Upper lobe of left lung (tissue), 6 donors: ENCODE measurements at regions not wholly inside any gene's neighbourhood (a gene's known extent, or its start where the extent isn't known, plus 50 kb on each side); places are given as distances from the start of the nearest gene placed in this dataset.

Experiments
- ATAC-seq, 2 donors: fragments of 200-7000 bp; cut with Tn5 transposase; one replicate each; pipeline ENCODE4 v1.9.1; 2022; ENCODE audit warnings: mild to moderate bottlenecking in 2 of 2, moderate library complexity in 2 of 2; ENCODE audit not compliant: low FRiP score in 2 of 2
- DNase-seq, 2 donors: peaks; one replicate each; pipeline ENCODE4 v3.0.0-alpha.2; 2019 to 2020
- H3K27ac ChIP-seq, 4 donors: fragments of 200-600 bp; sonication (generic); one replicate each; pipeline ENCODE4 v1.5.1; 2016 to 2019
- H3K27me3 ChIP-seq, 4 donors: fragments of 200-600 bp; sonication (generic); one replicate each; pipeline ENCODE4 v1.5.1; 2017 to 2019
- H3K36me3 ChIP-seq, 4 donors: fragments of 200-600 bp; sonication (generic); one replicate each; pipeline ENCODE4 v1.5.1; 2016 to 2019
- H3K4me1 ChIP-seq, 4 donors: fragments of 200-600 bp; sonication (generic); one replicate each; pipeline ENCODE4 v1.5.1; 2018 to 2019
- H3K4me3 ChIP-seq, 4 donors: fragments of 200-600 bp; sonication (generic); one replicate each; pipeline ENCODE4 v1.5.1; 2017 to 2019; ENCODE audit warnings: mild to moderate bottlenecking in 2 of 4, moderate library complexity in 1 of 4
- H3K9me3 ChIP-seq, 4 donors: fragments of 200-600 bp; sonication (generic); one replicate each; pipeline ENCODE4 v1.5.1; 2018 to 2019
- EP300 ChIP-seq, 4 donors: sonication (generic); formaldehyde crosslinking; IDR thresholded peaks; one replicate each; pipeline ENCODE4 v1.5.1; 2017; ENCODE audit warnings: antibody characterized with exemption in 4 of 4, control low read depth in 2 of 4
- POLR2A ChIP-seq, 4 donors: fragments of 450-650 bp; IDR thresholded peaks; one replicate each; pipeline ENCODE4 v1.5.1; 2016 to 2017; ENCODE audit warnings: antibody characterized with exemption in 4 of 4, mild to moderate bottlenecking in 2 of 4
- POLR2AphosphoS5 ChIP-seq, 2 donors: sonication (generic); formaldehyde crosslinking; IDR thresholded peaks; one replicate each; pipeline ENCODE4 v1.5.1; 2017; ENCODE audit warnings: antibody characterized with exemption in 2 of 2
- WGBS, 2 donors: methylation state at CpG; one replicate each; pipeline ENCODE4 v1.1.5; 2017 to 2018; 5-methylcytosine and 5-hydroxymethylcytosine counted together
- TF ChIP-seq, protein P1 (sequence below), 6 experiments: fragments of 450-650 bp in 4 of 6; fragments of 200-600 bp in 2 of 6; sonication (generic) in 2 of 6; IDR thresholded peaks; one replicate each; pipeline ENCODE4 v1.5.1; 2016 to 2019; ENCODE audit warnings: antibody characterized with exemption in 6 of 6
- donor health status: DM: no; HTN: no; CAD: no; lungs with moderate emphysema.
- donor health status: DM: no; HTN: yes; CAD: no; lungs with severe emphysema.

DNA sequence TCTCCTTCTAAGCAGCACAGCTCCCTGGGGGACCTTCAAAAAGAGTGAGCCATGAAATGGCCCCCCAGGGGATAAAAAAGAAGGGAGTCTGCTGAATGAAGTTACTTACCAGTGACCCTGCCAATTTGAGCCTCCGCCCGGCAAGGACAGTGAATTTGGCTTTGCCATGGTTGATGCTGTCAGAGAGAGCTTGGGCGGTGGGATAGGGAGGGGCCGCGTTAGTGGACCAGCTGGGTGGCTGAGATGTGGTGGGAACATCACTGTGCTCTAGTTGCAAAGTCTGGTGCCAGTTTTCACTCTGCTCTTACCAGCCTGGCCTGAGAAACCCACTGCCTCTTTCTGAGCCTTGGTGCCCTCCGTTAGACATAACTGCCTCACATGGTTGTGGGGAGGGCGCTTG lies 114.6 kb downstream of the MRM1 start:
- TF ChIP-seq, protein P1, sequence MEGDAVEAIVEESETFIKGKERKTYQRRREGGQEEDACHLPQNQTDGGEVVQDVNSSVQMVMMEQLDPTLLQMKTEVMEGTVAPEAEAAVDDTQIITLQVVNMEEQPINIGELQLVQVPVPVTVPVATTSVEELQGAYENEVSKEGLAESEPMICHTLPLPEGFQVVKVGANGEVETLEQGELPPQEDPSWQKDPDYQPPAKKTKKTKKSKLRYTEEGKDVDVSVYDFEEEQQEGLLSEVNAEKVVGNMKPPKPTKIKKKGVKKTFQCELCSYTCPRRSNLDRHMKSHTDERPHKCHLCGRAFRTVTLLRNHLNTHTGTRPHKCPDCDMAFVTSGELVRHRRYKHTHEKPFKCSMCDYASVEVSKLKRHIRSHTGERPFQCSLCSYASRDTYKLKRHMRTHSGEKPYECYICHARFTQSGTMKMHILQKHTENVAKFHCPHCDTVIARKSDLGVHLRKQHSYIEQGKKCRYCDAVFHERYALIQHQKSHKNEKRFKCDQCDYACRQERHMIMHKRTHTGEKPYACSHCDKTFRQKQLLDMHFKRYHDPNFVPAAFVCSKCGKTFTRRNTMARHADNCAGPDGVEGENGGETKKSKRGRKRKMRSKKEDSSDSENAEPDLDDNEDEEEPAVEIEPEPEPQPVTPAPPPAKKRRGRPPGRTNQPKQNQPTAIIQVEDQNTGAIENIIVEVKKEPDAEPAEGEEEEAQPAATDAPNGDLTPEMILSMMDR (IDR thresholded peaks at IDR 0.05): no peak
- TF ChIP-seq POLR2A (IDR thresholded peaks at IDR 0.05) (no peak), EP300 (IDR thresholded peaks at IDR 0.05) (no peak), POLR2AphosphoS5 (IDR thresholded peaks at IDR 0.05) (no peak)
- no peaks in the 10 kb centered on the region for H3K36me3 ChIP-seq
- H3K9me3 ChIP-seq: no peaks in the 10 kb centered on the region
- DNase-seq: no peak
- no peaks in the 10 kb centered on the region for H3K27me3 ChIP-seq
- no peak for ATAC-seq
- H3K27ac ChIP-seq: no peak overlapping the region
- H3K4me3 ChIP-seq: no peak overlapping the region
- H3K4me1 ChIP-seq: no peaks in the 10 kb centered on the region
- 85 to 98% methylated on average over 5 to 7 of the region's 7 CpGs for WGBS, 2 donors

DNA sequence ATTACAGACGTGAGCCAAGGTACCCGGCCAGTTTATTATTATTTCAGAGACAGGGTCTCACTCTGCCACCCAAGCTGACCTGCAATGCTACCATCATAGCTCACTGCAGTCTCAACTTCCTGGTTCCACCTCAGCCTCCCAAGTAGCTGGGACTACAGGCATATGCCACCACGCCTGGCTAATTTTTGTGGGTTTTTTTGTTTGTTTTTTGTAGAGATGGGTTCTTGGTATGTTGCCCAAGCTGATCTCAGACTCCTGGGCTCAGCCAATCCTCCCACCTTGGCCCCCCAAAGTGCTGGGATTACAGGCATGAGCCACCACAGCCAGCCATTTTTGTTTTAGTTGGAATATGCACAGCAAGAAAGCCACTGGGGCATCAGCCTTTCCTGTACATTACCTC lies 115.7 kb downstream of the MRM1 start:
- H3K4me1 ChIP-seq: peaks cover under 1 to 7% (median 6%) of the 10 kb centered on the region in 4 donors
- H3K27ac ChIP-seq: no peak overlapping the region
- no peaks in the 10 kb centered on the region for H3K36me3 ChIP-seq
- no peak for ATAC-seq
- DNase-seq: no peak
- no peaks in the 10 kb centered on the region for H3K9me3 ChIP-seq
- H3K4me3 ChIP-seq: no peak overlapping the region
- TF ChIP-seq POLR2A (IDR thresholded peaks at IDR 0.05) (no peak), POLR2AphosphoS5 (IDR thresholded peaks at IDR 0.05) (no peak)
- TF ChIP-seq, protein P1 (IDR thresholded peaks at IDR 0.05): no peak
- no peaks in the 10 kb centered on the region for H3K27me3 ChIP-seq
- 72 to 85% methylated on average over 3 of the region's 3 CpGs for WGBS, 2 donors

DNA sequence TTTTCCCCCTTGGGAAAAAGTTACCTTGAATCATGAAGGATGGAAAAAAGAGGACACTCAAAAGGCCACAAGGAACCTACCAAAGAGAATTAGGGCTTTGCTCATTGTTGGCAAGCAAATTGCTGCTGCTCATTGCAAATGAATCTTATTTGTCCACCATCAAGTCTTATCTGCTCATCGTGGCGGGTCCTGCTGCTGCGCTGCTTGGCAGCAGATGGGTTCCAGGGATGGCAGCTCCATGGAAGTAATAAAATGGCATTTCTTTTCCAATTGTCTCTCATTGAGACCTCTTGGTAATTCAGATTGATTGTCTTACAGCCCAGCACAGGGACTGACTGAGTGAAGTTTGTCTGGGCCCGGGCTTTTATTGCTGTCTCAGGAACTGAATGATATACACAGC lies 118.7 kb downstream of the MRM1 start:
- no peaks in the 10 kb centered on the region for H3K9me3 ChIP-seq
- no peak overlapping the region for H3K4me3 ChIP-seq
- H3K27me3 ChIP-seq: peaks cover 0 to 4% (median 0%) of the 10 kb centered on the region in 4 donors
- TF ChIP-seq POLR2AphosphoS5 (IDR thresholded peaks at IDR 0.05): no peak
- TF ChIP-seq, protein P1 (IDR thresholded peaks at IDR 0.05): no peak
- H3K36me3 ChIP-seq: no peaks in the 10 kb centered on the region
- ATAC-seq (no peak), DNase-seq (no peak)
- H3K27ac ChIP-seq: no peak overlapping the region
- 94% methylated on average over 4 of the region's 4 CpGs for WGBS, 2 donors
- peaks cover 7 to 16% (median 14%) of the 10 kb centered on the region in 4 donors for H3K4me1 ChIP-seq

DNA sequence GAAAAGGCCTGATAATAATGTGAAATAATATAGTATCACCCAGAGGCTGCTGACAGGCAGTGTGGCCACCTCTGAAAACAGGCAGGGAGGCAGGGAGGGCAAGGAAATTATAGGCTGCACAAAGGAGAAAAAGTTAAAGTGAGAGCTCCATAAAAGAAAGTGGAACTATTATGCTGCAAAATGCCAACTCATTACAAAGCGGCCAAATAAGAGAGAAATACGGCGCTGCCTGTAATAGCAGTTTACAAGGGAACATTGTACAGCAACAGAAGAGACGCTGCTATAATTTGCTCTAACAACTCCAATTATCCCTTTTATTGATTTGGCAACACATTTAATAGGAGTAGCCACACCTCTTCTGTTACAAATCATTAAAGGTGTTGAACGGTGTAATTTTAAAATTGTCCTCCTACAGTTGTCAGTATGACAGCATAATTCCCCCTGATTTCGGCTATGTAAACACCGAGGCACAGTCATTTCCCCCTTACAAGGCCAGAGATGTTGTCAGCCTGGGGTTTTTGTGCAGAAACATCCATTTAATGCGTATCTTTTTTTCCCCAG lies 120.3 kb downstream of the MRM1 start:
- ATAC-seq: no peak
- Histone ChIP-seq H3K4me1 (peaks cover 7 to 16% (median 14%) of the 10 kb centered on the region in 4 donors), H3K27ac (peak overlapping the region in 1 of 4 donors; percentile 80)

More for the DNA sequence above, 120.3 kb downstream of the MRM1 start:
- DNase-seq: no peak
- WGBS, 2 donors: 33 to 39% methylated on average over 8 of the region's 8 CpGs
- peak overlapping the region in 3 of 4 donors; percentile 36 to 53 (median 53) for H3K4me3 ChIP-seq
- H3K9me3 ChIP-seq: no peaks in the 10 kb centered on the region
- H3K36me3 ChIP-seq: no peaks in the 10 kb centered on the region
- TF ChIP-seq POLR2A (IDR thresholded peaks at IDR 0.05) (no peak), POLR2AphosphoS5 (IDR thresholded peaks at IDR 0.05) (no peak), EP300 (IDR thresholded peaks at IDR 0.05) (no peak)
- TF ChIP-seq, protein P1 (IDR thresholded peaks at IDR 0.05): no peak
- H3K27me3 ChIP-seq: peaks cover 0 to 4% (median 0%) of the 10 kb centered on the region in 4 donors
